NOMO-1 treated with DMSO at 0.1 percent for 48 hours (cell line): ENCODE measurements at regions not wholly inside any gene's neighbourhood (a gene's known extent, or its start where the extent isn't known, plus 50 kb on each side); places are given as distances from the start of the nearest gene placed in this dataset.
"Not testable (repeated sequence)": the region's sequence is repeated elsewhere in the genome, so short reads cannot be mapped to it uniquely, and the experiment has no call there.

Source experiments
- DNase-seq: peaks from one replicate; lab custom pipeline; 2025; ENCODE audit not compliant: unreplicated experiment; lab: John Stamatoyannopoulos, UW

DNA sequence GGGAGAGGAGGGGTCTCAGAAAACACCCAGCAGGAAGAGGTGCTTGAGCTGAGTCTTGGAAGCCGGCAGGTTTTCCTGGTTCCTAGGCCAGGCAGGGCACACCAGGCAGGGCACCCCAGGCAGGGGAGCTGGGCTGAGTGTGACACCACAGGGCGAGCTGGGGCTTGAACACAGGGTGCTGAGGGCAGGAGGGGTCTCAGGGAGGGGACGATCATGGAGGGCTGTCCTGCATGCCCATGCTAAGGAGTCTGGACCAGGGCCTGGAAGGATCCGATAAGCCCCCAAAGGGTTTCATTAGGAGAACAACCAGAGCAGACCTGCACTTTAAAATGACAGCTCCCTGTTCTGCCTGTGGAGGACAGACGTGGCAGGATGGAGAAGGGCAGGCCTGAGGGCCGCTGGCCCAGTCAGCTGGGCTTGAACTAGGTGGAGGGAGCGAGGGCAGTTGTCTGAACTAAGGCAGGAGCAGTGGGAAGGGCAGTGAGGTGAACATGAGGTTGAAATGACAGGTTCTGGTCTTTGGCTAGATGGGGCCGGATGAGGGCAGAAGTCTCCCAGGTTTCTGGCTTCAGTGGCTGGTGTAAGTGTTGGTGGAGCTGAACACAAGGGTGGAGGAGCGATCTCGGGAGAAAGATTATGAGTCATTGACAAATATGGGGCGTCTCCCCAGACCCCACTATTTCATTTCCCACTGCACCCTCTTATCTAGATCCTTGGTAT is 171.0 kb upstream of the PZP start:
- no peak for DNase-seq

DNA sequence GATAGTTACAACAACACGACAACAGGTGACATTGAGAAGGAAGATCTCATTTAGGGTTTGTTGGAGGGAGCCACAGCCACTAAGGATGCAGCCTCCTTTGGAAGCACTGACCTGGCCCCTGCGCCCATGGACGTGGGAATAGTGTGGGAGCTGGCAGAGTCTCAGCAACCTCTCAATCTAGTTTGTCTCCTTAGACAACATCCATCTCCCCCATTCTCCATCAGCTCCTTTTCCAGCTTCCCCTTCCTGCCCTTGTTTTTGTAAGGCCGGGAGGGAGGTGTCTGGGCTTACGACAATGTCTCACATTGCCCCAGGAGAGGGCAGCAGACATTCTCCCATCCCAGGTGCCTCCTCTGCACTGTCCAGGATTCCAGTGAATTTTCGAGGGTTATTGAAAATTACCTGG is 170.2 kb upstream of the PZP start:
- DNase-seq, result no peak

DNA sequence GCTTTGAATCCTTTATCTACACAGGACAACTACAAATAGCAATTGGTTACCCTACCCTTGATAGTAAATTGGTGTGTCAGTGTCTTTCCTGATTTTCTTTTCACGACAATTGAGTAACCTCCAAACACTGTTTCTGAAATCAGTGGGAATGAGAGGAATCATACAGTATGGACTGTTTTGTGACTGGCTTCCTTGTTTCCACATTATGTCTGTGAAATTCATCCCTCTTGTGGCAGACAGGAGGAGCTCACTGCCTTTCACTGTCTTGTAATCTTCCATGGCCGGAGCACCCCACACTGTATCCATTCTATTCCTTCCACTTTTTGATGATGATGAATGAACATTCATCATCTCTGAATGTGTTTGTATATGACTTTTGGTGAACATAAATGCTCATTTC is 164.0 kb upstream of the PZP start:
- DNase-seq, result peak; percentile 15

DNA sequence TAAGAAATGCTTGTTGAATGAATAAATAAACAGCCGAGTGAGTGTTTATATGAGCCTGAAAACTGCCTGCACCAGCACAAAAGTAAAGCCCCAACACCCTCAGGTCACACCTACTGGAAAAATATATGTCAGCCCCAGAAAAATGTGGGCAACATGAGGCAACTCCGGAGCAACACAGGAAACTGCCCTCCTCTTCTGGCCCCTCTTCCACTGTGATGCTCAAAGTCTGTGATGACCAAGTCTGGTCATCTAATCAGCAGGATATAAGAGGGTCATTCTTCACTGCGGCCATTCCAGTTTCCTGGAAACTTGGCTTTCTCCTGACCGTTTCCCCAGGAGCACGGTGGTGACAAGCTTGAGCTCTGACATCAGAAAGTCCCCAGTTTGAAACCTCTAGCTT is 159.6 kb upstream of the PZP start:
- DNase-seq, result no peak

DNA sequence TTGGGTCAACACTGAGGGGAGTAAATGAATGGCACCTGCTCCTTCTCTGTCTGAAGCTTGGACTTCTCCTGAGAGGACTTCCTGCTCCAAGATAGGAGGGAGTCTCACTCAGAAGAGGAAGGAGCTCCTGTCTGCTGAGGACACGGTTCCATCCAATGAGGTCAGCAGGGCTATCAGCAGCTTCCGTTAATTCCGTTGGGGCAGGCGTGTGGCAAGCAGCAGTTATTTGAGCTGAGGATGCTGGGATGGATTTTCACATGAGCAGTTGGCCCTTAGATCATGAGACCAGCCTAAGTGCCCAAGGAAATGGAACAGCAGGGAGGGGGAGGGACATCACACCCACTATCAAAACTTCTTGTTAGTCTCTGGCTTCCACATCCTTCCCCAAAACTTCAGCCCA is 159.0 kb upstream of the PZP start:
- DNase-seq, result peak; percentile 83

DNA sequence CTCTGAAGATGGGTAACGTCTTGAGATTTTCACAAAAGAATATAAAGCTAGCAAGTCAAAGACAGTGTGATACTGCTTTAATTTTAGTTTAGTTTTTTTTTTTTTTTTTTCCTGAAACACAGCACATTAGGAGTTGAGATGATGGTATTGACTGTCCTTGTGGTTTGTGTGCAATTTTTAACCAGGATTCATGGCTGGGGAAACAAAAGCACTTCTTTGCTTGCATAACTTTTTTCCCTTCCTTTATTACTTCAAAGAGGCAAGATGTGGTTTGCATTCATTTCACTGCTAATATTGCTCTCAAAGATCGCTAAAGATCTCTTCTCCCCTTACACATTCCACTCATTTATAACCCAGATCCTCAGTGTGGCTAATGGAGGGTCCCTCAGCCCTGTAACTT is 157.1 kb upstream of the PZP start:
- peak; percentile 41 for DNase-seq

DNA sequence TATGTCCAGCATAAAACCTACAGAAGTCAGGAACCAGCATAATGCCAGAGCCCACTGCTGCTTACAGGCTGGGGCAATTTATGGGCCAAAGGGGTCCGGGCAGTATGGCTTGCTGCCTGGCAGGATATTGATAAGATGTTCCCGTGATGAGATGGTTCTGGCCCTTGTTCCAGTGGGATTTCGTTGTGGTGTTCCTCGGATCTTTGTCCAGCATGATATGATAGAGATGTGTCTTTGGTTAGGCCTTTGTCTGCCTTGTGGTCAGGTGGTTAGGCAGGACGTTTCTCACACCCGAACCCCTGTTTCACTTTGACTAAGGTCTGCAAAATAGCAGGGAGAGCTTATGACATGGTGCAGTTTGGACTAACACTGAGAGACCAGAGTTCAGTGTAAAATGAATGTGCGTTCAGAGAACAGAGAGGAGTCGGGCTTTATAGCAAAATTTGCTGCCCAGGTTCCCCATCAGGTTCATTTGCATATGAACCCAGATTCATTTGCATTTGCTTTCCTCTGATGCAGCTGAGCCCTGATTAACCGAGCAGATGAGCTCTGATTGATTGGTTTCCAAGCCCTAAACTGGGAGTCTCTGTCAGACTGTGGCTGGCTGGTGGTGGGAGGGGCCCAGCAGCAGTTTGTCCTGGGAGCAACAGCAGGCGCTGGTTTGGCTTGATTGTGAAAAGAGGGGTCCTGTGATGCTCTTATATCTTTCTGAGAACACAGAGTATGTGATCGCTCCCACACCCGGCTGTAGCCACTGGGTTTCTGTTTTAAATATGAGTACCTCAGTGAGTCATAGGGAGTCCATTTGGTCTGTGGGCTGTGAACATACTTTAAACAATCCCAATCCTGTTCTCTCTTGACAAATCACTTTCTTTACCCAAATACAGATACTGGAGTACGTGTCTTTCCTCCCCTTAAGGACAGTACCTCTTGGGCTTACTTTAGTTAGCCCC is 156.3 kb upstream of the PZP start:
- DNase-seq, result peak; percentile 47

DNA sequence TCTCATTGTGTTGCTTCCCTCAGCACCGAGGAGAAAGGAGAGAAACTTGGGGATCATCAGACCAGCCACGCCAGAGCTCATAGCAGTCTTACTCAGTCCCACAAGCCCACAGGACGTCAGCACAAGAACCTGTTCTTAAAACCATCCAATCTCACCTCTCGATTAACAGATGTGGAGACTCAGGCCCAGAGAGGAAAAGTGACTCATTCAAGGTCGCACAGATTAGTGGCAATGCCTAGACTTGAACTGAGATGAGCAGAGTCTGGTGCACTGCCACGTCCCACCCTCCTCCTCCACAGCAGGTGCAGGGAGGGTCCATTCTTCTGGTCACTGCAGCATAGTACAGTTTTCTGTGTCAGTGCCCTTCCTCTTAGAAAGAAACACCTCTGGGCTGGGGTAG is 154.9 kb upstream of the PZP start:
- DNase-seq, result no peak

DNA sequence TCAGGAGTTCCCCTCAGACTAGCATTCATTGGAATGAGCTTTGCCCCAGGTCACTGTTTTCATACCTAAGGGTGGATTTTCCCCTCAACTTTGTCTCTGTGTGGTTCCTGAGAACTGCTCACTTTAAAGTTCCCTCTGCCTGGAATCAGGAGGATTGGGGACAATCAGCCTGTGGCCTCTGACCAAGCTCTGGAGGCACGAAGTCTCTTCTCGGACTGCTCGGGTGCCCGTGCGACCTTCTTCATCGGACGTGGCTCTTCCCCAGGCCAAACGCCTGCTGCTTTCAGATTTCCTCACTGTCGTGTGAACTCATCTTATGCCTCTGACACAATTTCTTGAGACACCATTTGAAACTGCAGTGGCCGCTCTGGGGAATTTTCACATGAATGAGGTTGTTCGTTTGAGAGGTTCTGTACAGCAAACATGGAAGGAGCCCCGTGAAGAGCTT is 153.7 kb upstream of the PZP start:
- no peak for DNase-seq

DNA sequence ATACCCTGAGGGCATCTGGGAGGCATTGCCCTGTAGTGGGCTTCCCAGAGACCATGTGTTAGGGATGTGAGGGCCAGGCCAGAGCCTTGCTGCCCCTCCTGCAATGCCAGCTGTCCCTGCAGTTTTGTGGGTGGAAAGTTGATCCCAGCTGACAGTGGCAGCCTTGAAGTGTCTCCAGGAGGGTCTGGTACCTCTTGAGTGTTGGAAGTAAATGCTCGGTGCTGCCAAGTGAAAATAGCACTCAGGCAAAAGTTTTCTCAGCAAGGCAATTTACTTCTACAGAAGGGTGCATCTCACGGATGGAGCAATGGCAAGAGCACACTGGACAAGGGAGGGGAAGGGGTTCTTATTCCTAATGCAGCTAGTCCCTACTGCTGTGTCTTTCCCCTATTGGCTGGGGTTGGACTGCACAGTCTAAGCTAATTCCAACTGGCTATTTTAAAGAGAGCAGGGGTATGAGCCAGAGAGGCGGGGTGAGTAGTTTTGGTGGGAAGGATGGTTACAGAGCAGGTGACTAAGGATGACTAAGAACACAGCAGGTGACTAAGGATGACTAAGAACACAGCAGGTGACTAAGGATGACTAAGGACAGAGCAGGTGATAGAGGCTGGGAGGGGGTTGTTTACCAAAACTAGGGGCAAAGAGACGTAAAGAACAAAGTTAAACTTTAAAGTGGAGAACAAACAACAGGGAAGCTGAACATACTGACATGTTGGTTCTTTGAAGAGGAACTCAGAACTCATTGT is 146.0 kb upstream of the PZP start:
- DNase-seq, result not testable (repeated sequence)

DNA sequence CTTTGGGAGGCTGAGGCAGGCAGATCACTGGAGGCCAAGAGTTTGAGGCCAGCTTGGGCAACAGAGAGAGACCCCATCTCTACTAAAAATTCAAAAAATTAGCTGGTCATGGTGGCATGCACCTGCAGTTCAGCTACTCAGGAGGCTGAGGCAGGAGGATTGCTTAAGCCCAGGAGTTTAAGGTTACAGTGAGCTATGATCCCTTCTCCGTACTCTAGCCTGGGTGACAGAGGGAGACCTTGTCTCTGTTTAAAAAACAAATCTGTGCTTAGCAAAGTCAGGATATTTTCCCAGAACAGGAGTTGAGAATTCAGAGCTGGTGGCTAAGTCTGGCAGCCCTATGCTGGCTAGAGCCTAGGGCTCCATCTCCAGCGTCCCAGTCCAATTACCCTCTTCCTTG is 142.9 kb upstream of the PZP start:
- DNase-seq, result no peak

DNA sequence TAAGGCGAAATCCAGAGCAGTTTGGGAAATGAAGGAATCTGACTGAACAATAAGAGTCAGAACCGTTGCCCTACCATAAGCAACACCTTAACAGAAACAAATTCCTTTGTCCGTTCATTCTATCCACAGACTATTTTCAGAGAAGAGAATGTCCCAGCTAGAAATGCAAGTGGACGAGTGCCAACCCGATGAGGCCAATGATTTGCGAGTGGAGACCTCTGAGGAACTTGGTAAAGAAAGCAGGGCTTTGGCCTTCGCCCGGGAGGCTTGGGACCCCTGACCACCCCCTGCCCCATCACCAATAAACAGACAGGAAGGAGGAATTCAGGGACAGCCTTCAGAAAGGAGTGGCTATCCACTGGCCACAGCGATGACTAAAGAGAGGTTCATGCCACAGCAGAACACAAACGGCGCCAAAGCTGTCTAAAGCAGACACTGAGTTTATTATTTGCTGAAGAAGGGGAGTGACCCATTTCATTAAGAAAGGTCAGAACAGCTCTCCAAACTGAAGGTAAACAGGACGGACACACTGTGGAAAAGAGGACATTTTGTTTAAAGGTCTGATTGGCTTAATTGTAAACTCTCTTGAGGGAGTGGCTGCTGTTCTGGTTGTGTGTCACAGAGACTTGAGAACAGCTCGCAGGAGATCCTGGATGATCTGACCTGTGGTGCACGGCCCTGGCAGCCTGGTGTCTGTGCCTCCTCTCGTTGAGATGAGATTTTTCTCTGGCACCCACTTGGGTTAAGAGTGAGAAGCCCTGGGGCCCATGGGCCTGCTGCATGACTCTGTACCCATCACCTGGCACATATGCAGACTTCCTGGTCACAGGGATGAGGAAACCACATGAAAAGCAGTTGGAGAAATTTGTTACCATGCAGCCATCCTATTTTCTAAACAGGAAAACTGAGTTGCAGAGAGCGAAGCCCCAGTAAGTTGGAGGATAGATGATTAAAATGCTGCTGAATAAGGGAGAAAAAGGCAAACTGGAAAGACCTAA is 142.0 kb upstream of the PZP start:
- DNase-seq, result no peak

DNA sequence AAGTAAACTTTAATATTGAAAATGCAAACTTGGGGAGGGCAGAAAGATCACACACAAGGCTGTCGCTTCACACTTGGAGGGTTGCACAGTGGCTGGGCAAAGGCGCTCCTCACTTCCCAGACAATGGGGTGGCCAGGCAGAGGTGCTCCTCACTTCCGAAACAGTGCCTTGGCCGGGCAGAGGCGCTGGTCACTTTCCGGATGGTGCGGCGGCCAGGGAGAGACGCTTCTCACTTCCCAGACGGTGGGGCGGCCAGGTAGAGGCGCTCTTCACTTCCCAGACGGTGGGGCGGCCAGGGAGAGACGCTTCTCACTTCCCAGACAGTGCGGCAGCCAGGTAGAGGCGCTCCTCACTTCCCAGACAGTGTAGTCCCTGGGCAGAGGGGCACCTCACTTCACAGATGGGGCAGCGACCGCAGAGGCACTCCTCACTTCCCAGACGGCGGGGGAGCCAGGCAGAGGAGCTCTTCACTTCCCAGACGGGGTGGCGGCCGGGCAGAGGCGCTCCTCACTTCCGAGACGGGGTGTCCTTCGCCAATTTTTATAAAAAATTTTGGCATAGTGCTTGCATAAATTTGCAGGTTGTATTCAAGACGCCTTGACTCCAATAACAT is 140.8 kb upstream of the PZP start:
- DNase-seq, result no peak

DNA sequence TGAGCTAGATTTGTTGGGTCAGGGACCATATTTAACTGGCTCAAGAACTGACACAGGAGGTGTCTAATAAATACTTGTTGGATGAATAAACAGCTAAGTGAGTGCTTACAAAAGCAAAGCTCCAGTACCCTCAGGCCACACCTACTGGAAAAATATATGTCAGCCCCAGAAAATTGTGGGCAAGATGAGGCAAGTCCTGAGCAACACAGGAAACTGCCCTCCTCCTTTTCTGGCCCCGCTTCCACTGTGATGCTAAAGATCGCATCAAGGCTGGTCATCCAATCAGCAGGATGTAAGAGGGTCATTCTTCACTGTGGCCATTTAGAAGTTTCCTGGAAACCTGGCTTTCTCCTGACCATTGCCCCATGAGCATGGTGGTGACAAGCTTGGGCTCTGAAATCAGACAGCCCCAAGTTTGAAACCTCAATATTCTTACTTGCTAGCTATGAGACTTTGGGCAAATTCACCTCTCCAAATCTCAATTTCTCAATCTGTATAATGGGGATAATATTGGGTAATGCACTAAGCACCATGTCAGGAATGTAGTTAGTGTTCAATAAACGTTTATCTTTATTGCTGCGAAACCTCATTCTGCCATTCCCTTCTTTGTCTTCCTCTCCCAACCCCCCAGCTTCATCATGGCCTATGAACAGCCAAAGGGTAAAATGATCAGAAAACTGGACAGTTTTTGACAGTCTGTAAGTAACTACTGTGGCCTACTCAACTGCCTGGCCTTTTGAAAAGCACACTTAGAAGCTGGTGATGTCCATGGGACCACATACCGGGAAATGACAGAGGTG is 139.3 kb upstream of the PZP start:
- peak; percentile 80 for DNase-seq

DNA sequence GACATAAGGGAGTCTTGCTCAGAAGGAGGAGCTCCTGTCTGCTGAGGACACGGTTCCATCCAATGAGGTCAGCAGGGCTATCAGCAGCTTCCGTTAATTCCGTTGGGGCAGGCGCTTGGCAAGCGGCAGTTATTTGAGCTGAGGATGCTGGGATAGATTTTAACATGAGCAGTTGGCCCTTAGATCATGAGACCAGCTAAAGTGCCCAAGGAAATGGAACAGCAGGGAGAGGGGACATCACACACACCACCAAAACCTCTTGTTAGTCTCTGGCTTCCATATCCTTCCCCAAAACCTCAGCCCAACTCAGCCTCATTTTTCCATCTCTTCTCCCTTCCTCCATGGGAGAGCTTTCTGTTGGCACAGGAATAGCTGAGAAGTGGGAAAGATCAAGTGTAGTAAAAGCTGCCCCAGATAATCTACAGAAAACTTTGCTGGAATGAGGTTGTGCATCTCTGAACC is 138.7 kb upstream of the PZP start:
- no peak for DNase-seq

DNA sequence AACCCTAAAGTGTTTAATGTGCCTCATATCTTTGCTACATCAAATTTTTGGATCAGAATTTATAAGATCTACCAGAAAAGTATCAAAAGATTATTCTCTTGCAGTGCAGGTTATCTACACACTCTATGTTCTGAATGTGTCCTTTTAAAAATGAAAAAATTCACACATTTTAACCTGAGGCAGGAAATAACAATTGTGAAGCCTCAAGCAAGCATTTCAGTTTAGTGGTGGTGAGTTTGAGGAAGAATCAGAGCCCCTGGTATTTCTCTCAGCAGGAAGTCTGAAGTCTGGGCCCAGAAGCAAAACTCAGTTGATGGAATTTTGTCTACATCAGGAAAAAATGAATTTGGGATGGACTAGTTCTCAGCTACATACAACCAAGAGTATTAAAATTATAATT is 137.0 kb upstream of the PZP start:
- DNase-seq, result peak; percentile 19

DNA sequence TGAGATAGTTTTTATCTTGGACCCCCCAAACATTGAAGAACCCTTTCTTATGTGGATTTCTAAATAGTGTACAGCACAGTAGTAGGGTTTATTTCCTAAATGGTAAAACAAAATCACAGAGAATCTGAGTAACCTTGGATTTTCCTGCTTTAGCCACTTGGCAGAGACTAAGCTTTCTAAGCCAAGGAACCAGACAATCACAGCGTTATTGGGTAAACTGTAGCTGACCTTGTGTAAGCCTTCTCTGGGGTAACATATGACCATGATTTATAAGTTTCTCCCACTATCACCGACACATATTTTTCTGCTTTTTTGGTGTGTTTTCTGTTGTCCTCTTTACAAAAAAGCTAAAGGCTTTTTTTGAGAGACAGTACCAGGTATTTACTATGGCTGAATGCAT is 136.3 kb upstream of the PZP start:
- DNase-seq, result peak; percentile 46

DNA sequence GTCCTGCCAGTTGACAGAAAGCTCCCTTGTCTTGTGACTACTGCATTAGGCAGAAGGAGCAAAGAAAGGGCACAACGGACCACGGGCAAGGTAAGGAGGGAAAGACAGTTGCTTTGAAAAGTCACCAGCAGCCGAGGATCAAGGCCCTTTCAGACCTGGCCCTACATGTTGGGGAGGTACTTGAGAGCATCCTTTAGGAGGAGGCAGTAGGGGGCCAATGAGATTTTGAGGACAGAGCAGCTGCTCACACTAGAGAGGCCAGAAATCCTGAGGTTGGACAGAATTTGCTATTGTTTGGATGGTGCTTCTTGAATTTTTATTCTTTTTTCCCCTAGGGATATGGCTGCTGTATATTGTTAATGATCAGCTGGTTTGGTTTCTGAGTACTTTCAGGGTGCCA is 135.5 kb upstream of the PZP start:
- DNase-seq, result no peak
